ENCODE measurements at regions not wholly inside any gene's neighbourhood (a gene's known extent, or its start where the extent isn't known, plus 50 kb on each side); places are given as distances from the start of the nearest gene placed in this dataset.

DNA sequence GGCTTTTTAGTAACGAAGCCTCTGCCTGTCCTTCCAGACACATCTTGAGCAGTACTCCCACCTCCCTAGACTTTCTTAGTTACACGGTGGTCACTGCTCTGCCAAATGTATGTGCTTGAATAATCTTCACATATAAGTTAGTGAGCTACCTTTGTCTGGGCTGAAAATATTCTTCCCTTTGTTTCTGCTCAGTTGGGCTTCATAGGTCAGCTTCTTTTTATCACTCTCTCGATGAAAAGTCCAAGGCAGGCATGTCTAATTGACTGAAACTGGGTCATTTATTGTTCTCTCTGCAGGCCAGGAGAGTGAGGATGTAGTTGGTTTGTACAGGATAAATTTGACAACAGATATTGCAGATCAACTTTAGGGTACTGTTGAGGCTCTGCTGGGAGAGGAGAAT is 636.7 kb upstream of the IGFBP3 start:
- DNase-seq, result no peak

- DNase-seq, result no peak
These were observed 636.2 kb upstream of the IGFBP3 start for GRCh38 chr7:46557295-46557711.

GRCh38 chr7:46554688-46555422 is 633.8 kb upstream of the IGFBP3 start:
- DNase-seq, result no peak

DNA sequence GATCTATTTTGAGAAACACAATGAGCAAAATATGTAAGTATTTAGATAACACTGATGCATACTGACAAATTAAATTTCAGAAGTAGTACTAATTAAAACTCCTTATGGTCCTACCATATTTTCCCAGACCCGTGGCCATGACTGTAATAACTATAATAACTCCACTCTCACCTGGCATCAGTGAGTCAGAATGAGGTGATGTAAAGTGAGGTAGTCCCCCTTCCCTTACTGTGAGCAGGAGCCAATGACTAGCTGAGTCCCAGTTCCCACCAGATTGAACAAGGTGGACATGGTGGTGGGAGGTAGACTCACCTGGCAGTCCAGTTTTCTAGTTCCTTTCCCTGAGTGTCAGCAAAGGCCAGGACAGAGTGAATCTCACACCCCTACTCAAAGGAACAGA is 630.5 kb upstream of the IGFBP3 start:
- DNase-seq, result no peak

DNA sequence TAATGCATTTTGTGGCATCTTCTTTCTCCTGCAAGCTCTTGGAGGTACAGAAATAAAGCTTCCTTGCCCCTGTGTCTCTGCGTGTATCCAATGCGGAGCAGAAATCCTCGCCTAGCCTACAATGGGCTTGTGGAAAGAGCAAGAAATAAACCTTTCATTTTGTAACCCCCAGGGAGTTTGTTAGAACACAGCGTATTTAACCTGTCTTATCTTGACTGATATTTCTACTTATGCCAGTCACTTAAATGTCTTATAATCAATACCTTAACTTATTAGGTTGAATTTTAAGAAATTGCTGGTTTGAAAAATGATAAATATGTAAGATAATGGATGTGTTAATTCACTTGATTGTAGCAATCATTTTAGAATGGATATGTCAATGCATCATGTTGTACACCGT is 629.8 kb upstream of the IGFBP3 start:
- DNase-seq, result no peak

- DNase-seq, result no peak
These were observed 629.0 kb upstream of the IGFBP3 start for GRCh38 chr7:46549892-46550639.

- no peak for DNase-seq
These were observed 628.3 kb upstream of the IGFBP3 start for GRCh38 chr7:46549347-46549746.

- DNase-seq, result no peak
These were observed 626.0 kb upstream of the IGFBP3 start for GRCh38 chr7:46547044-46547443.

- DNase-seq, result no peak
These were observed 624.7 kb upstream of the IGFBP3 start for GRCh38 chr7:46545790-46546189.

DNA sequence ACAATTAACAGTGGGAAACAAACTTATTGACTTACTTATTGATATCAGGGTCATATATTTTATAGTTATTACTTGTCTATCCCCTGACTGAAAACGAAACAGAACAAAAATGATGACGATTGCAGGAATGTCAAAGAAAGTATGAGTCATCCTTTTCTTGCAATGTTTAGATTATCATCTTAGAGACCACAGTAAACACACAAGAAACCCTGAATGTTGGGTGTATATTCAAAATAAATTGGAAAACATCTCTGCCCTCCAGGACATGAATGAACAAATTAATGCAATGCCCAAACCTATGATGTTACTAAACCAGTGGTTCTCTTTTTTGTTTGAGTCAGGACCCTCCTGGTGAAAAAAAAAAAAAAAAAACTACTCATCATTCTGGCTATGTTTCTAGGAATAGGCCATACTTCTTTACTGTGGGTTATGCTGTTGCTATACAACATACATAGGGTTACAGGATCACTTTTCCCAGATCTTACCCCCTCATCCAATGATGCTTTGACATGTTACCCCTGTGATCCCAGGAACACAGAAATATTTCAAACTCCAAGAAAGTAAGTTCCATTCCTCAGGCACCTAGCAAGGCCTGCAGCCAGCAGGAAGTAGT is 623.4 kb upstream of the IGFBP3 start:
- no peak for DNase-seq

- no peak for DNase-seq
These were observed 621.0 kb upstream of the IGFBP3 start for GRCh38 chr7:46542076-46542475.

GRCh38 chr7:46539892-46540483 is 618.9 kb upstream of the IGFBP3 start:
- no peak for DNase-seq

DNA sequence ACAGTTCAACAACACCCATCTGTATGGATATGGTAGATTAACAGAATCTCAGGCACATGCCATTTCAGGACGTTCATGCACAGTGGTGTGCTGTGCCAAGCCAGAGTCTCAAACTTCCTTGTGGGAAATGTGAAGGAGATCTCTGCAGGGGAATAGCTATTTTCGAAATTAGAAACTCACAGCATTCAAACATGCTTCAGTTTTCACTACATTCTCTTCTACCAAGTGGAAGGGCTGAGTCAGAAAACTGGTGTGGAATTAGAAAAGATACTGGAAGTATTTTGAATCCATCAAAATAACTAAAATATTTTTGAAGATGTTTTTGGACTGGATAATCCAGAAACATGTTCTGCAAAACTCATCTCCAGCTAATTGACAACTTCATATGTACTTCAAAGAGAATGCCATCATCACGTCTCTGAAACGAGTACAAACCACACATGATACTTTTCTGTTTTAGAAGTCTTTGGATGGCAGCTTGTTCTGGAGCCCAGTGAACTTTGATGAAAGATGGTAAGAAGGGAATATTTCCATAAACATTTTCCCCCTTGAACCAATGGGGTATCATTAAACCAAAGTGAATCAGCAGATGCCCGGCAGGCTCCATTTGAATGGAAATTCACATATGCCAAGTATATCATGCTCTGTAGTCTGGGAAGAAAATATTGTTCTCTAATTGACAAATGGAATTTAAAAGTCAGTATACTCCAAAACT is 616.3 kb upstream of the IGFBP3 start:
- DNase-seq, result no peak

DNA sequence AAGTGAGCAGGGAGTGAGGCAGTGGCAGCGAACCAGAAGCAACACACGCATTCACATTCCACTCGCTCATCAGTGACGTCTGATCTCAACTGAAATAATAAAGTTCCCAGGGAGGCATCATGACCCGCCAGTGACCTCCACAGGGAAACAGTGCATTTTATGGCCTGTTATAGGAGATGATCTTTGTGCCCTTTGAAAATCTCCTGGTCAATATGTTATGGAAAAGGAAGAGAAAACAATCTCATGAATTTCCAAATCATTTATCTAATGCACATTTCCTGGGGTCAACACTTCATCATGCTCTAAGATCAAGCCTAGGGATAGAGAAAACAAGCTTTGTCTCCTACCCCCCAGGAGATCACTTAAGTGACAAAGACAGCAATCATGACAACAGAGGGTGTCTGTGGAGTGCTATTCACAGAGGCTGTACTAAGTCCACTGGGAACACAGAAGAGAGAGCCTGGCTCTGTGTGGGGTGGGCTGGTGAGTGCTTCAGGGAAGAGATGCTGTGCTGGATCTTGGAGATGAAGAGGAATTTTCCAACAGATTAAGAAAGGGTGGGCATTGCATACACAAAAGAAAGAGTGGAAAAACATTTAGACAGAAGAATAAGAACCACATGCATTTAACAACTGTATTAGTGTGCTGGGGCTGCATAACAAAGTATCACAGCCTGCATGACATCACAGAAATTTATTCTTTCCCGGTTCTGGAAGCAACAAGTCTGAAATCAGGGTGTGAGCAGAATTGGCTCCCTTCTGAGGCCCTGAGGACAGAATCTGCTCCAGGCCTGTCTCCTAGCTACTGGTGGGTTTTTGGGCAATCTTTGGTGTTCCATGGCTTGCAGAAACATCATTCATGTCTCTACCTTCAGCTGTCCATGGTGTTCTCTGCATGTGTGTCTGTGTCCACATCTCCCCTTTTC is 613.9 kb upstream of the IGFBP3 start:
- DNase-seq, result no peak

GRCh38 chr7:46533946-46534345 is 612.9 kb upstream of the IGFBP3 start:
- no peak for DNase-seq

GRCh38 chr7:46532571-46532970 is 611.5 kb upstream of the IGFBP3 start:
- DNase-seq, result no peak

GRCh38 chr7:46530081-46530750 is 609.1 kb upstream of the IGFBP3 start:
- DNase-seq, result no peak

DNA sequence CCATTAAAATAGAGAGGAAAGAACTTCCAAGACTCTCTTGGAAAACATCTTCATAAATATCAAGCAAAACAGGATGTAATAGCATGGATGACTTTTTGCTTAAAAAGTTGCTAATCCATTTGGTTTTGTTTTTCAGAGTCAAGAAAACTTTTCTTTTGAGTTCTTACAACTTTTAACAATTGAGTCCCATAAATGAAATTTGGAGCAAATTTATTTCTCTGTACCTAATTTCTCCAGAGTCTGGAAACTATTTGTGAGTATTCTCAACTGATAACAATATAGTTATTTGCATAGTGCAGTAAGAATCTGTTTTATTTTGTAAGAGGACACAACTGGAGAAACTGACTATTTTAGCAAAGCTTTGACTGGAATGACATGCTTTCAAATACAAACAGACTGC is 606.3 kb upstream of the IGFBP3 start:
- DNase-seq, result no peak

GRCh38 chr7:46525876-46526275 is 604.8 kb upstream of the IGFBP3 start:
- DNase-seq, result no peak

DNA sequence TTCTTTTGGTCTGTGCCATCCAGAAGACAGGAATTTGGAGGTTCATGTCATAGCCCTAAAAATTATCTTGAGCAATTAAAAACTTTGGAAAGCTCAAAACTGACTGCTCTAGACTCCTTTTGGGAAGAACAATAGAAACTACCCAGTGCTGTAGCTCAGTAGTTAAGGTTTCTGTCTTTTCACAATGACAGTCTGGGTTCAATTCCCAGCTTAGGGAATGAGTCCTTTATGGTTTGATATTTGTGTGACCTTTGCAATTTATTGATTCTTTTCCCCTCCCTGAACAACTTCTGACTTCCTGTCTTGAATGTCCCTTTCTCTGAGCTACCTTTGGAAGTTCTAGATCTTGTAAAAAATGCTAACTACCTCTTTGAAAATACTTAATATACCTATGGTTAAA is 603.3 kb upstream of the IGFBP3 start:
- DNase-seq, result no peak

DNA sequence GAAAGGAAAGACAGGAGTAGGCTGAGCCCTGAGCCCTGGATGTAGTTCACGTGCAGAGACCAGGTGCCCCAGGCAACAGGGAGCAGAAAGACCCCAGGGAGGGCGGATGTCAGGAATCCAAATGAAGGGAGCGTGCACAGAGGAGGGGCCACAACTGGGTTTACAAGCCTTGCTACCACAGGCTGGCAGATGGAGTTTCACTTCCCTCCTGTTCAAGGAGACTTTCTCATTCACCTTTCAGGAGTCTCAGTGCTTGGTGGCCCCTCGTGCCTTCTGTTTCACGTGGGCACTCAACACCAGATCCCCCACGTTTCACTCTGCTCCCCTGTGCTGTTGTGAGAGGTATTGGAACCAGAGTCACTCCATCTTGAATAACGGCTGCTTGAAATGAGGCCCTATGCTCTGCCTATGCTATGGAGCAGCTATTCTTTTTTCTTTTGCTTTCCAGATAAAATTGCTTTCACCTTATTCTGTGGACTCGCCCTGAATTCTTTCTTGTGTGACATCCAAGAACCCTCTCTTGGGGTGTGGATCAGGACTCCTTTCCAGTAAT is 601.4 kb upstream of the IGFBP3 start:
- no peak for DNase-seq
